Amygdala (tissue), 56 donors: ENCODE measurements at regions not wholly inside any gene's neighbourhood (a gene's known extent, or its start where the extent isn't known, plus 50 kb on each side); places are given as distances from the start of the nearest gene placed in this dataset.

ENCODE experiments used
- DNase-seq, 56 donors: peaks; one replicate each; lab custom pipeline; 2025; lab: John Stamatoyannopoulos, UW

DNA sequence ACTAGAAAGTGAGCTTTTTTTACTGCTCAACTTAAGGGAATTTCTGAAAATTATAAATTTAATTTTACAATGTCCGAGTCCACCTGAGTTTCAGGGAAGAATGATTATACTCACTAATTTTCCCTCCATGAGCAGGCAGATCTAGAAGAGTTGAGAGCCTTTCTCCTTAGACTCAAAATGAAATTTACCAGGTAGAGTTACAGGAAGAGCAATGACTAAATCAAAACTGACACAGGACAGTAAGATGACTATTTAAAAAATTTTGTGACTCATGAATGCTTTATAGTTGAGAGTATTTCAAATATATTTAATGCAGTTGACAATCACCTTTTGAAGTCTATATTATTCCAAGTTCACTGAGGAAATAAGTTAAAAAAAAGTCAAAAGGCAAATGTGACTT is 198.1 kb upstream of the NRSN1 start:
- DNase-seq = no peak

DNA sequence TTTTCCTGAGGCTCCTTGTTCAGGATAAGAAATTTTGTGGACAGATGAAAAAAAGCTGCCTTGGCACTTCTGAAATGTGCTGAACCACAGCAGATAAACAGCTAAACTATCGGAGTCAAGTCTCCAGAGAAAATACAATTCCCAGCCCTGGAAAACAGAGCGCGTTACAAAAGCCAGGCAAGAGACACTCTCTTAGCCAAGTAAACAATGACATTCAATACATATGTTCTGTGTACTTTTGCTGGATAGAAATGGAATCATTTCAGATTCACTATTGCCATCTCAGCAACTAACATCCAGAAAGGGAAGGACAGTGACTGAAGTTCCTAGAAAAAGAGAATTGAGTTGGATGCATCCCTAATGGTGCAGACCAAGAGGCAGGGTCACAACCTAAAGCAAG is 196.8 kb upstream of the NRSN1 start:
- DNase-seq = no peak

DNA sequence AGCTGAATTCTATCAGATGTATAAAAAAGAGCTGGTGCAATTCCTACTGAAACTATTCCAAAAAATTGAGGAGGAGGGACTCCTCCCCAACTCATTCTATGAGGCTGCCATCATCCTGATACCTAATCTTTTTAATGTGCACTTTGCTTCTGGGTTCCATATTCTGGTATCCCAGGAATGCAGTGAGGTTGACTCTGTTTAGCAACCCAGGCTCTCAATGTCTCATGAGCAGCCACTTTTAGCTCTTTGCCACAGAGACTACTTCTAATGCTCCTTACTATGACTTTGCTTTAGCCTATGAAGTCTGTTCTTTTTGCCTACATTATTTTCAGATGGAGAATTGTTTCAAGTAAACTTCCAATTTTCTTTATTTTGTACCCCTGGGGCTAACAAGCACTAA is 185.5 kb upstream of the NRSN1 start:
- DNase-seq = no peak

DNA sequence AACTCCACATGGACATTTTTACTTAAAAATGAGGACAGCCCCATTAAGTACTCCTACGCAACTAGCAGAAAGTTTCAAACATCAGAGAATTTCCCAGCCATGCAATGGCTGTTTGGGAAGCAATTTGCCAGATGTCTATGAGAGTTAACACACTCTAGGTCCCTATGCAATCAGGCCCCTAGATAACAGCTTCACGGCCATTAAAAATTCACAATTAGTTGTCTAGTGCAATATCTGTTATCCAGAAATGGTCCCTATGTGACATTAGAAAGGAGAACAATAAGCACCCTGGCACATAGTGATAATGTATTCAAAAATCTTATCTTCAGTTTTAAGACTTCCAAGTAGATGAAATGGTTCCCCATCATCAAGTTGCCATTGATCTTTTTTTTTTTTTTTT is 174.3 kb upstream of the NRSN1 start:
- no peak for DNase-seq

DNA sequence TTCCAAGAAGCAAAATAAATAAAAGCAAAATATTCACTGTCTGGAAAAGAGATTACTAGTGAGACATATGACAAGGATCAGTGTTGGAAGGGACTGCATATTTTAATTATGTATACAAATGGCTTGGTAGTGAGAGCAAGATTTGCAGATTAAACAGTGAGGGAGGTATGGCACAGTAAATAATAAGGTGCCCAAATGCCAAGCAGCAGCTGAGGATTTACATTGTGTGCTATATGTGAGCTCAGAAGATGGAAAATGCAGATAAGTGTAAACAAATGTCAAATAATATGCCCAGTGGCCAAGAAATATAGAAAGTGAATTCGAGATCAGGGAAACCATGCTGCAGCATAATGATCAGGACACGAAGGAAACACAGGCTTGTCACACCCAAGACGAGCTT is 173.8 kb upstream of the NRSN1 start:
- DNase-seq = no peak

DNA sequence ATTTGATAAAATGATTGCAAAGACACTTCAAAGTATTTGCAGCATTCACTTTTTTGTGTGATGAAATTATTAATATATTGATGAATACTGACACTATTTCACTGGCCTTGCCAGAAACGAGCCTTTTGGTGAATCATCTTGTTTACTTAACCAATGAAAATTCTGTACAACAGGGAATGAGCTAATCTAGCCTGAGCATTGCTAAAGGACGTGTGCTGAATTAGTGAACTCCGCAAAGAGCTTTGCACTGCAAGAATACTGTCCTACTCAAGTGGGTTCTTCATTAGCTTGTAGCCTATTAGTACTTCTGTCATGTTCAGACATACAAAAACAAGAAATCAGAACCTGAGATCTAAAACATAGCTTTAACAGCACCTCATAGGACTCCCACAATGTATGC is 172.0 kb upstream of the NRSN1 start:
- no peak for DNase-seq

DNA sequence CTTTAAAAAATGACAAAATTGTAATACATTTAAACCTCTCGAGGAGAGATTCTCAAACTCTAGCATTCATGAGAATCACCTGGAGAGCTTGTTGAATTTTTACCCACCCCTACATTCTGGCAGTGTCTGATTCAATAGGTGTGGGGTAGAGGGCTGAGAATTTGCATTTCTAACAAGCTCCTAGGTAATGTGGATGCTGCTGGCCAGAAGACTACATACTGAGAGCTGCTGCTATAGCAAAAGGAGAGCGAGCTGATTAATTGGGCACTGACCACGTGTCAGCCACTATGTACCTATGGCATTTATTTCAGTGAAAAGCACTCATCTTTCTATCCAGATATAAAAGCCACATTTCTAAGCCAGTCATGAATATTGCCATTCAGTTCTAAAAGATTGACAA is 169.0 kb upstream of the NRSN1 start:
- DNase-seq = no peak

DNA sequence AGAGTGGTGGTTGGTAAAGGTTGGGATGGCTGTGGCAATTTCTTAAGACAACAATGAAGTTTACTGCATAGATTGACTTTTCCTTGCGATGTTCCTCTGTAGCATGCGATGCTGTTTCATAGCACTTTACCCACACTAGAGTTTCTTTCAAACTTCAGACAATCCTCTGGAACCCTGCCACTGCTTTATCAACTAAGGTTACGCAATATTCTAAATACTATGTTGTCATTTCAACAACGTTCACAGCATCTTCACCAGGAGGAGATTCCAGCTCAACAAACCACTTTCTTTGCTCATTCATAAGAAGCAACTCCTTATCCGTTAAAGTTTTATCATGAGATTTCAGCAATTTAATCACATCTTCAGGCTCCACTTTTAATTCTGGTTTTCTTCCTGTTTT is 161.2 kb upstream of the NRSN1 start:
- DNase-seq = no peak

DNA sequence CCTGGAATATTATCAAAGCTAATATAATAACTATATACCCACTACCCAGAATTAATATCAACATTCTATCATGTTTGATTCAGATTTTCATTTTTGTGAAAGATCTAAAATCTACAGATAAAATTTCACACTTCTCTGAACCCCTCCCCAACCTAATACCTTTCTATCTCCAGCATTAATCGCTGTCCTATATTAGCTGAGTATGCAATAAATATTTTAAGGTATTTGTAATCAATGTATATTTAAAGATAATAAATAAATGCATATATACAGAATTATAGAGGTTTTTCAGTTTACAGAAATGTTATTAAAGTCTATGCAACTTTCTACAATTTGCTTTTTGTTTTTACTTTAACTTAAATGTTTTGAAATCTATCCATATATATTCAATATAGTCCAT is 156.7 kb upstream of the NRSN1 start:
- DNase-seq = no peak

DNA sequence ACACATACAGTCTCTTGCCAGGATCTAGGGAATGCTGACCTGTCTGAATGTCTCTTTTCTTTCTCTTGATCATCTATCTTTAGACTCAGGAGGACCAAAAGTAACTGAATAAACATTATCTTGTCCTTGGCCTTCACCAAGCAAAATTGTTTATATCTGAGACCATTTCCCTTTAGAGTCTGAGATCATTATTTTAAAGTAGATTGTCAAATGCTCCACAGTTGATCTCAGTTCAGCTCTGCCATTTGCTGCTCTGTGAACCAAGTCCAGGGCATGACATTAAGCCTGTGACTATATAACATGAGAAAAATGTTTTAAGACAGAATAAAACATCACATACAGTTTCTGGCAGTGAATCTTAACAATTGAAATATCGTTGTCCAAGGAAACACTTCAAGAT is 148.3 kb upstream of the NRSN1 start:
- DNase-seq = no peak

DNA sequence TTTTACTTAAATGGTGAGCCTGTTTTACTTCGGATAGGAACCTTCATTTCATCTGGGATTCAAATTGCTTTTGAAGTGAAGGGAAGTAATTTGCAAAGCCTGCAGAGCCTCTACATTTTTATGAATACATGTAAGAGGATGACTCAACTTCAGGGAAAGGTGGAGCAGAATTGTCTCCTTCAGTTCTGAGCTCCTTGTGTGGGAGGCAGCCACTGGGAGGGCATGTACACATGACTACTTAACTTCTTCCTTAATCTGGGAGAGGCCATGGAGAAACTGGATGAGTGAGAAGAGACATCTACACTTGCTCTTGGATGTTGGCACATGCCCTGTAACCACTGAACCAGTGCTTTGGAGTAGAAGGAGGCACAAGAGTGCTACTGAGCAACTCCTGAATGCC is 145.1 kb upstream of the NRSN1 start:
- DNase-seq = no peak

DNA sequence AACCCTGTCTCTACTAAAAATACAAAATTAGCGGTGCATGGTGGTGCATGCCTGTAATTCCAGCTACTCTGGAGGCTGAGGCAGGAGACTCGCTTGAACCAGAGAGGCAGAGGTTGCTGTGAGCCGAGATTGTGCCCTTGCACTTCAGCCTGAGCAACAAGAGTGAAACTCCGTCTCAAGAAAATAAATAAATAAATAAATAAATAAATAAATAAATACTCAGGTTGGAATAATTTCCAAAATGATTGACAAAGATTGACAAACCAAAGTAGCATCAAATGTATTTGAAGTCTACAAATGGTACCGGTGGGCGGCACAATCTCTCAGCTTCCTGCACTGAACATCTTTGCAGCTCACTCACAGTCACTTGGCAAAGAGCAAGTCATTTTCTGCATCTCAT is 144.1 kb upstream of the NRSN1 start:
- no peak for DNase-seq

DNA sequence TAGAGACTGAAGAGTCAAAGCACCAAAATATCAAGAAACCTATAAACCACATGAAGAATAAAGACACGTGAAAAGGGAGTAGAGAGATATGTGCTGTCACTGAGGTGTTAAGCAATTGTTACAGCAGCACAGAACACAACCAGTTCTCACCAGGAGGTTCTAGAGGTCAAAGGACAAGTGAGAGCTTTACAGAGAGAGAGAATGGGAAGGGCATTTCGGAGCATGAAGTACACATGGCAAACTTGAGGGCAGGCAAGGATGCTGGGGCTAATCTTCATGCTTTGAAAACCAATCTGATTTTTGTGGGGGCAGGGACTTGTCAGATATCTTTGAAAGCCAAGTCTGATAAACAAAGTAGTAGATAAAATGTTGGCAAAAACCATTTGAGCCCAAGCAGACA is 142.3 kb upstream of the NRSN1 start:
- DNase-seq = no peak

DNA sequence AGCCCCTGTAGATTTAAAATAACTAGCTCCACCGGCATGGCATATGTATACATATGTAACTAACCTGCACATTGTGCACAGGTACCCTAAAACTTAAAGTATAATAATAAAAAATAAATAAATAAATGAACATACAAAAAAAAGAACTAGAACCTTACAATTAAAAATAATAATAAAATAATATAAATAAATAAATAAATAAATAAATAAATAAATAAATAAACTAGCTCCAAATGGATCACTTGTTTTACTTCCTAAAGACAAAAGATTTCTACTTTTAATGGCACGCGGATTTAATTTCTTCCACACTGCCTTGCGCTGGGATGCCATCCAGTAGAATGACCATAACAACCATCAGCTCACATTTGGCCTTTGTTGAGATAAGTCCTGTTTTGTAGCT is 141.0 kb upstream of the NRSN1 start:
- no peak for DNase-seq

DNA sequence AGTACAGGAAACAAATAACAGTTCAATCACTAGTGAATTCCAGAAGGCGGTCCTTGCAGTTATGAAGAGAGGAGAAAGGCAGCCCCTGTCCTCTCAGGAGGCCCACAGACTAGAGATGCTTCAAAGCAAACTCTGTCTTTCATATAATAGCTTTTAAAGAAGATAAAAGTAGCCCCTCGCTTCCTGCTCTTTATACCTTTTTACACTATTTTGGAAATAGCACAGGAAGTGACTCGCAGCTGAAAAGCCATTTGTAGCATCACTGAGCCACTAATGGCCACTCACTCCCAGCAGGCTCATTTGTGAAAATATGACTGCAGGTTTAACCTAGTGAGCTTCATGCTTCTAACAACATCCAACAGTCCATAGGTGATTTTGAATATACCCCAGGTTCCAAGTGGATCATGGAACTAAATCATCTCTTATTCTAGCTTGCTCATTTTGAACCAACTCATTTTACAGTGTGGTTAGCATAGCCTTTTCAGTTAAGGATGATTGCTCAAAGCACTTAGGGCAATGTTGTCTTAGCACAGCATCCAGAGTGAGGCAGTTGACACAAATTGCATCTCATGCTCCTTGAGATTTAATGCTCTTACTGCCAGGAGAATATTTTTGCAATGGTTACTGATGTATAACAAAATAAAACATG is 136.0 kb upstream of the NRSN1 start:
- no peak for DNase-seq

DNA sequence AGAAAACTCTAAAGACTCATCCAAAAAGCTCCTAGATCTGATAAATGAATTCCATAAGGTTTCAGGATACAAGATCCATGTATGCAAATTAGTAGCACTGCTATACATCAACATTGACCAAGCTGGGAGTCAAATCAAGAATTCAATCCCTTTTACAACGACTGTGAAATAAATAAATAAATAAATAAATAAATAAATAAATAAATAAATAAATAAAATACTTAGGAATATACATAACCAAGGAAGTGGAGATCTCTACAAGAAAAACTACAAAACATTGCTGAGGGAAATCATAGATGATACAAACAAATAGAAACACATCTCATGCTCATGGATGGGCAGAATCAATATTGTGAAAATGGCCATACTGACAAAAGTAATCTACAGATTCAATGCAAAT is 132.0 kb upstream of the NRSN1 start:
- no peak for DNase-seq

DNA sequence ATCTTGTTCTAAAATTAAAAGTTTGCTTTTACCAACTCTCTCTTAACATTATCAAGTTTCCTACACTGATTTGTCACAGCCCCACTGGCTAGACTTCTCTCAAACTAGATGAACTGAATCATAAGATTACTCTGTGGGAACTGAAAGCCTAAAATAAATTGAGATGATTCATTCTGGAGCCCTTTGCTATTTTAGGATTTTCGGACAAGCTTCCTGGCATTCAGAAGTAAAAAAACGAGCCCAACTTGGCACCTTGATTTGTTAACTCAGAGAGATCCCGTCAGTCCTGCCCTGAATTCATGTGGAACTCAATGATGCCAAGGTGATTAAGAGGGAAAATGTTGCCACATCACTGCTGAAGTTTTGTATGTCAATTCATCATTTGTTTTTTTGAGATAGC is 122.0 kb upstream of the NRSN1 start:
- peak in 6 of 56 donors; percentile 0 to 12 (median 2) for DNase-seq

DNA sequence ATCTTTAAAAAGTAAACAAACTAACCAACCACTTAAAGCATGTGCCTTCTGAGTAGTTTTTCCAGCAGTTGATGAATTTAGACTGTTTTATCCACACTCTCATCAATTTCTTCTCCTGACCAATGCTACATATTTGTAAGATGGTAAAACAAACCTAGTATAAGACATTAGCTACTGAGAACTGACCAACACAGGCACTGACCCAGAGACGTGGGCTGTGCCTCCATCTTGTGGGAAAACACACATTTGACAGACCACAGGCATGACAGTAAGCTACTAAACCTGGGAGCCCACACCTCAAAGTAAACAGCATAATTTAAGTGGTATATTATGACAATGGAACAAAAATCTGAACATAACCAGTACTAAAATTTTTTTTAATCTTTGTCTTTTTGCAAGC is 121.4 kb upstream of the NRSN1 start:
- no peak for DNase-seq

DNA sequence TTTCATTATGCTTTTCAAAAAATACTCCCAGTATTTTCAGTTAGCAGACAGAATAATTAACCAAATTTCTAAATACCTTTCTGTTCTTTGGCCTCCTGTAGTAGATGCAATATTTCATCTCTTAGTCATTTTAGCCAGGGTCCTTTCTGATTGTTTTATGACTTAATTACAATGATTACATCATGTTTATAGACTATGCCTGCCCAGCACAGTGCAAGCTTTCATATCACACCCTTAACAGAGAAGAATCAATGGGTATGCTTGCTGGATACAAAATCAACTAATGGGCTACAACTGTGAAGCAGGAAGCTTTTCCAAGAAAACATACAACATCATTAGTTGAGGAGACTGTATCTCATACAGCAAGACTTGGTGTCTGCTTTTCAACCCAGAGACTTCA is 119.8 kb upstream of the NRSN1 start:
- no peak for DNase-seq

DNA sequence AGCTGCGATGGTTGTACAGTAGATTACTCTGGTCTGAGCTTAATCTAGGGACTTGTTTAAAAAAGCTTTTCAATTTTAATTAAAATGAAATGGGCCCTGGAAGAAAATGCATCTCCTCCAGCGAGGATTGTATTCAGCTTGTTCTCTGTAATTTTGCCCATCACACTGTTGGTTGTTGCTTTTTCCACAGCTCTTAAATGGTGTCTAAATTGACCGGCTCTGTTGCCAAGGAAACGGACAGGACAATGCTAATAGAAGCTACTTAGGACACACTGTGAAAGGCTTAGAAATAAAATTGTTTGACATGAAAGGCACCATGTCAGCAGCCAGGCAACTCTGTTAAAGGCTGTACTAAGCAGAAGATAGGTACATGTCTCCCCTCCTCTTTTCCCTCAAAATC is 116.7 kb upstream of the NRSN1 start:
- DNase-seq = peak in 2 of 56 donors; percentile 2 to 10

DNA sequence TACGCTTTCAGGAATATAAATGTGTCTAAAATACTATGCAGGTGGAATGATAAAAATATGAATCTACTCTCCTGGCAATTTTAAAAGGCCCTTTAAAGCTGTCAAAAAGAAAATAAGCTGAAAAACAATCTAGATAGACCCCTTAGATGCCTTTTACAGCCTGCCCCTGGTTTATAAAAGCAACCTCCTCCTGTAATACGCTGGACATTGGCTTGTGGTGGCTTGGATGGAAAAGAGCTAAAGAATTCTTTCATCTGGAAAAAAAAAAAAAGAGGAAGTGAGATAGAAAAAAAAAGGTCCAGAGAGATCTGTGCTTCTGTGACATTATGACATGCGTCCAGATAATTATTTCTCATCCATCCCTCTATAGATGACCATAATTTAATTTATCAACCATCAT is 115.9 kb upstream of the NRSN1 start:
- no peak for DNase-seq

DNA sequence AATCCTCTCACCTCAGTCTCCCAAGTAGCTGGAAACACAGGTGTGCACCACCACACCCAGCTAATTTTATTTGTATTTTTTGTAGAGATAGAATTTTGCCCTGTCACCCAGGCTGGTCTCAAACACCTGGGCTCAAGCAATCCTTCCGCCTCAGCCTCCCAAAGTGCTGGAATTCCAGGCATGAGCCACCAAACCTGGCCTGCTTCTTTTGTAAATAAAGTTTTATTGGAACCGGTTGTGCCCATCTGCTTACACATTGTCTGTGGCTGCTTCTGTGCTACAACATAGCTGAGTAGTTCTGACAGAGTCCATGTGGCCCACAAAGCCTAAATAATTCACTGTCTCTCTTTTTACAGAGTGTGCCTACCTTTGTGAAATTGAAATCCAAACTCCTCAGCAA is 109.7 kb upstream of the NRSN1 start:
- DNase-seq = no peak

DNA sequence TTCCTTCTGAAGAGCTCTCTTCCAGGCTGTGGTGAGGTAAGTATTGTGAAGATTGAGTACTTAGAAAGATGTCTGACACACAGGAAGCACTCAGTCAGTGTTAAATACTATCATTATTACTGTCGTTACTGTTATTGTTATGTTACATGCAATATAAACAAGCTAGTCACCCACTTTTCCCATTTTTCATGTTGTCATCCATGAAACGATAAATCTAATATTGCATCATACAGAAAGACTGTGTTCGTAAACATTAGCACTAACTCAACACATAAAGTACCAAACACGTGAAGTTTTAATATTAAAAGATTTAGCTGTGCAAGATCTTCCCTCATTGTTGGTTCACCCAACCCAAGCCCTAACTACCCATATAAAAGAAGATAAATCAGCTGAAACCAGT is 109.2 kb upstream of the NRSN1 start:
- DNase-seq = no peak
